GM12891 (cell line): ENCODE measurements at regions not wholly inside any gene's neighbourhood (a gene's known extent, or its start where the extent isn't known, plus 50 kb on each side); places are given as distances from the start of the nearest gene placed in this dataset.

ENCODE experiments used
- POLR2A ChIP-seq: IDR thresholded peaks from 2 replicates; pipeline ENCODE4 v1.6.1; 2011; ENCODE audit warnings: low read depth, low read length, control low read depth
- POLR2AphosphoS5 ChIP-seq: IDR thresholded peaks from 2 replicates; pipeline ENCODE4 v1.6.1; 2011; ENCODE audit warnings: low read depth, low read length, control low read depth
- SPI1 ChIP-seq: IDR thresholded peaks from 2 replicates; pipeline ENCODE4 v1.6.1; 2011; ENCODE audit warnings: low read depth, low read length, control low read depth
- TAF1 ChIP-seq: IDR thresholded peaks from 2 replicates; pipeline ENCODE4 v1.6.1; 2011; ENCODE audit warnings: low read depth, low read length, control low read depth

GRCh38 chr5:18455521-18455920 lies 821.3 kb downstream of the TAF11L14 start:
- TF ChIP-seq POLR2AphosphoS5 (no peak), POLR2A (no peak), TAF1 (no peak), SPI1 (no peak)
